HG03520 (cell line): ENCODE measurements at regions not wholly inside any gene's neighbourhood (a gene's known extent, or its start where the extent isn't known, plus 50 kb on each side); places are given as distances from the start of the nearest gene placed in this dataset.
"Not testable (repeated sequence)": the region's sequence is repeated elsewhere in the genome, so short reads cannot be mapped to it uniquely, and the experiment has no call there.

Source experiments
- ATAC-seq: cut with Tn5 transposase; IDR thresholded peaks from one replicate; pipeline ENCODE4 v1.9.1; 2021; ENCODE audit warnings: mild to moderate bottlenecking, moderate library complexity; ENCODE audit not compliant: unreplicated experiment

DNA sequence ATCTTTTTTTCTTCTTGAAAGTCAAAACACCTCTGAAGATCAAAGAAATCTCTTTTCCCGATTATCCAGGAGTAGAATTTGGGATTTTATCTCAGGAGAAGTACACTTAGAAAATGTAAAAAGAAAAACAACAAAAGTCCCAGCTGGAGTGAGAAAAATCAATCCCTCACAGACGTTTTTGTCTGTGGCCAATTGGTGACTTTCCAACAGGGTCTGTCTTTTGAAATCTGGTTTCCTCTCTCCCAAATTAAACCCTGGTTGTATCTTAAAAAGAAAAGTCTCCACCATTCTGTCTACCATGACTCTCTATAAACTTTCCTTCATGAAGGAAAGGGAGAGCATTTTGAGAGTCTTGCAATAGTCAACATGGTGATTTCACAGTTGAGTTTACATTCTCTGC lies 88.1 kb downstream of the DACT1 start:
- ATAC-seq, result no peak

DNA sequence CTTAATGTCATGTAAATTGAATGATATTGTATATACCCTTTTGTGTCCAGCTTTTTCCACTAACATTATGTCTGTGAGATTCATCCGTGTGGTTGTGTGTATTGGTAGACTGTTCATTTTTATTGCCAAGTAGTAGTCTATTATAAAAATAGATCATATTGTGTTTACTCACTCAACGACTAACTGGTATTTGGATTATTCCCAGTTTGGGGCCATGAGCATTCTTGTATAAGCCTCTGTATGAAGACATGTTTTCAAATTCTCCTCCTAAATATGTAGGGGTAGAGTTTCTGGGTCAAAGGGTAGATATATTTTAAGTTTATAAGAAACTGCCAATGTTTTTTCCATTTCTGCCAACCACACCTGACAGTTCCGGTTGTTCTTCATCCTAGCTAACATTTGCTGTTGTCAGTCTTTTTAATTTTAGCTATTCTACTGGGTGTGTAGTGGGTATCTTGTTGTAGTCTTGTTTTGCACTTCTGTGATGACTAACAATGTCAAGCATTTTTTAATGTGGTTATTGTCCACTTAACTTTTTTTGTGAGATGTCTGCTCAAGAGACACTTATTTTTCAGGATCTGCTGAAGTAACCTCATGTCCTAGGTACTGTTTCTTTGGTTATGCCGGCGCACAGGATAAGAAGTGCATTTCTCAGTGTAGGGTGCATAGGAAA lies 93.2 kb downstream of the DACT1 start:
- no peak for ATAC-seq

GRCh38 chr14:58731465-58732293 lies 93.9 kb downstream of the DACT1 start:
- no peak for ATAC-seq

DNA sequence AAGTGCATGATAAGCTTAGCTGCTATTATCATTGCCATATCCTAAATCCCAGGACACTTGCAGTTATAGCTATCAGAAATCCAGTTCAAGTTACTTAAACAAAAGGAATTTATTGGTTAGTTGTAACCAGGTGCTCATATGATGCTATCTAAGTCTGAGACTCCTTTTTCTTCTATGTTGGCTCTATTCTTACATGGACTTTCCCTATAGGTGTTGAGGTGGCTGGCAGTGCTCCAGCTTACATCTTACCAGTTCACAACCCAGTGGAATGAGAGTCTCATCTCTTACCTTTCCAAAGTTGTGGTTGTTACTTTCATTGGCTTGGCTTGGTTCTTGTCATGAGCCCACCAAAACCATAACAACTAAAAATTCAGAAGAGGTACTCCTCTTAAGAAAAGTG lies 94.6 kb downstream of the DACT1 start:
- no peak for ATAC-seq

DNA sequence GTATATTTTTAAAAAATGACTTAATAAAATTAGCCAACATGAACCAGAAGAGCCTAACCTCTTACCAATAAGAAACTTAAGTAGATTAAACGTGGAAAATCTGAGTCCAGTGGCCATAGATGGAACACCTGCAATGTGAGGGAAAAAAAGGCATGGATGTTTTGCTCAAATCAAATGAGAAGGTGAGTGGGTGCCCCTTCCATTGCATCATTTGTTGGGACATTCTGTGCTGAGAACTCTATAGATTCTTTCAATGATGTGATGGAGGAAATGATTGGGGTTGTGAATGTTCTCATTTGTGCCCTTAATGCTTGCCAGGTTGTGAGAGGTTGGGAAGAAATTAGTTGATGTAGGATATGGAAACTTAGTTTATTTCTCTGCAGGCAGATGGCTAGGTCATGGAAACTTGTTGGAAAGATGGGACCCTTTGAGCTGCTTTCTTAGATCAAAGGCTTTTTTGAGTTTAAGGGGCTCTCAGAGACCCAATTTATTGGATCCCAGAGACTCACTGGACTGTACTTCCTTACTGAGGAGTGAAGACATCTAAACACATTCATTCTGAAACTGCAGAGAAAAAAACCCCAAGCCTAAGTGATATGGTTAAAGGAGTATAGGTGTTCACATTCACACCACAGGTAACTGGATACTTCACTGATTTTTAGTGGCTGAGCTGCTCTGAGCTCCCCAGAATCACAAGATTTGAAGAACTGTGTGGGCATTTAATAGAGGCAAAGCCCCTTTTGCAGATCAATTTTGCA lies 95.9 kb downstream of the DACT1 start:
- no peak for ATAC-seq

GRCh38 chr14:58735596-58735995 lies 97.8 kb downstream of the DACT1 start:
- no peak for ATAC-seq

DNA sequence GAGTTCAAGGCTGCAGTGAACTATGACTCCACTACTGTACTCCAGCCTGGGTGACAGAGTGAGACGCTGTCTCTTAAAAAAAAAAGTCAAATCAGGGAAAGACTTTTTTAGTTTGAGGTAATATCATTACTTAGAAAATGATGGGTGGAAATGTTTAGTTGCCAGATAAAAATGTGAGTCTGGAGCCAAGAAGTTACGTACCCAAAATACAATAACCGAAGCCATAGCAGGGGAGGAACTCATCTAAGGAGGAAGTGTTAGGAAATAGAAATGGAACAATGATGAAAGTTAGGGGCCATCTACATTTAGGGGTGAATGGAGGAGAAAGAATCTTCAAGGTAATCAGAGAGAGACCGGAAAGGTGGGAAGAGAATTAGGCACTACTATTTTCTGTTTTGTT lies 98.8 kb downstream of the DACT1 start:
- no peak for ATAC-seq

DNA sequence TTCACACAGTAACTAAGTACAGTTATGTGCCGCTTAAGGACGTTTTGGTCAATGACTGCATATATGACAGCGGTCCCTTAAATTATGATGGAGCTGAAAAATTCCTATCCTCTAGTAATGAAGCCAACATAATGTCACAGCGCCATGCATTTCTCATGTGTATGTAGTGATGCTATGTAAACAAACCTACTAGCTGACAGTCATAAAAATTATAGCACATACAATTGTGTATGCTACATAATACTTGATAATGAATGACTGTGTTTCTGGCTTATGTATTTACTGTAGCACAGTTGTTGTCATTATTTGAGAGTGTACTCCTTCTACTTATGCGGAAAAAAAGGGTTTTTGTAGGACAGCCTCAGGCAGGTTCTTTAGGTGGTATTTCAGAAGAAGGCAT lies 99.7 kb downstream of the DACT1 start:
- ATAC-seq, result no peak

- no peak for ATAC-seq
These were observed 100.6 kb downstream of the DACT1 start for GRCh38 chr14:58738189-58738836.

GRCh38 chr14:58738876-58739275 lies 101.1 kb downstream of the DACT1 start:
- no peak for ATAC-seq

- ATAC-seq, result peak; percentile 86
These were observed 101.9 kb downstream of the DACT1 start for GRCh38 chr14:58739674-58740073.

DNA sequence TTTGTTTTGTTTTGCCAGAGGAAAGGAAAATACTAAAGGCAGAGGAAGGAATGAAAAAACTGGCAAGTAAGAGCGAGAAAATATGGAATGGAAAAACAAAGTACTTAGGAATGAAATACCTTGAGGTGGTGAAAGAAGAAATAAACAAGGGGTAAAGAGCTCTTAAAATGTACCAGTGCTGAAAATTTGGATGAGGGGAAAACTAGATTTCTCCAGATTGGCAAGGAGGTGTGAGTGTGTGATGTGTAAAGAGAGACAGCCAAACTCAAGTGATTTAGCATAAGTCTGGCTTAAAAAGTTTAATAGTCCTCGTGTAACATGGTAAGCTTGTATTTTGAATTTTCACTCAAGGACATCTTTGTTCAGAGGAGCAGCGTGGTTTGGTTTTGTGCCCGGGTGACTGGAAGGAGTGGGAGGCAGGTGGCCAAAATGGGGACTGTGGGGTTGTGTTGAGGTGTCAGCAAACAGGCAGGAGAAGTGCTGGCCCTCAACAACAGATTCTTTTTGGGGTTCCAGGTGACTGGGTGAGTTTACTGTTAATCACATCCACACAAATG lies 102.7 kb downstream of the DACT1 start:
- no peak for ATAC-seq

DNA sequence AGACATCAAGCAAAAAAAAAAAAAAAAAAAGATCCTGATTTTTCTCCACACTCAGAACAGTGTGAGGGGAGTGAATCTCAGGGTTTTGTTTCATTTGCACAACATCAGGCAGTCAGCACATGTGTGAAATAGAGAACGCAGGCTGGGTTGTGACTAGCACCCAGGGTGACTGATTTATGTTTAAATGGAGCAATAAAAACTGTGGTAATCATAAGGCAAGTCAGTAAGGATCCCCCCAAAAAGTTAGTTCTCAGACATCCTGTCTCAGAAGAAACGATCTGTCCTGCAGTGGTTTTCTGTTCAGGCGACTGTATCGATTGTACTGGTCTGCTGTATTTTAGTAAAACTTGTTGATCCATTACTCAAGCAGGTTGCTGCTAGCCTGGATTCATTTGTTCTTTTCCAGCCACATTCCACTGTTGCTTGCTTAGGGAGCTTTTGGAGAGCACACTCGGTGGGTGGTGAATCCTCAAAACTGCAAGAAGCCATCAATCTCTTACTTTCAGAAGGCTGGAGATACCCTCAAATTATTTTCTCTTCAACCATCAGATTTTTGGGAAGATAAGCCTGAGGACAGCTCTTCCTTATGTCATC lies 107.1 kb downstream of the DACT1 start:
- no peak for ATAC-seq

DNA sequence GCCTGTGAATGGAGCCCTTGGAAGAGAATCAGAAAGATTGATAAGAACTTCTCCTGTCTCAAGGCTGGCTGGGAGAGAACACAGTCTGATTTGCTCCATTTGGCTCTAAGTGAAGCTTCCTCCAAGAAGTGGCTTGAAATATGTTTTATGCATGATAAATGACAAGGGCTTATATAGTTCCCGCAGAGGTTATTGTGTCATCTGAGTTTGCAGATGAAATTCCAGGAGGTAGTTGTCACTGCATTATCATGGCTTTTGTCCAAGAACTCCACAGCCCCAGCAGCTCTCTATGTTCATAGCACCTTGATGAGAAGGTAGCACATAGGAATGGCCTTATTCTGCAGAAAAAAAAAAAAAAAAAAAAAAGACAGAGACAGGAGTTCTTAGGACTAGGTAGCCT lies 108.5 kb downstream of the DACT1 start:
- ATAC-seq, result no peak

DNA sequence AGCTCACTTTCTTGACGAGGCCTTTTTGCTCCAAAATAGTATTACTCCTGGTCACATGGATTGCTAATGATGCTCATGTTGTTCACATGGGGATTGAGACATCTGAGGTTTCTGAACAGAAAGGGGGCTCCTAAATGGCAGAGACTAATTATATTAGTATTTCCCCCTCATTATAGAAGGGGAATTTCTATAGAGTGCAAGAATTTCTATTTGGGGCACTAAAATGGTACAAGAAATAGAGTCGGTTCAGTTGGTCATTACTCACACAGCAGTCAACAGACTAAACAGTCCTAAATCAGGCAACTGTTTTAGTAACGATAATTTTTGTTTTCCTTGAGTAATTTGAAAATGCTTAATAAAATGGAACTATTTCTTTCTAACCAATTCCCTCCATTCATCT lies 108.9 kb downstream of the DACT1 start:
- no peak for ATAC-seq

DNA sequence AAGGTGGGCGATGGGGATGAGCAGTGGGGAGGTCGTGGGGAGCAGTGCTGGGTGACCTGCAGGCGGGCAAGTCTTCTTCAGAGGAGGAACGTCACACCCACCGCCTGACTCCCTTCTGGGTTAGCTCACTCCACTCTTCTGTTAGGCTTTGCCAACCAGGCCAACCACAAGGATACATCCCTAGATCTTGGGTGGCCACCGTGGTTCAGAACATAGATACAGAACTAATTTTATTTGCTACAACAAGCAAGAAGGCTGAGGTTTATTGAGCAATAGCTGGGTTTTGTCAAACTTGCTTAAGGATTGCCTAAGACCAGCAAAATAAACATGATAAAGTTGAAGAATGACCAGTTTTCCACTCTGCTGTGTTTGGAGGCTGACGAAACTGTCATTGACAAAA lies 109.4 kb downstream of the DACT1 start:
- no peak for ATAC-seq

DNA sequence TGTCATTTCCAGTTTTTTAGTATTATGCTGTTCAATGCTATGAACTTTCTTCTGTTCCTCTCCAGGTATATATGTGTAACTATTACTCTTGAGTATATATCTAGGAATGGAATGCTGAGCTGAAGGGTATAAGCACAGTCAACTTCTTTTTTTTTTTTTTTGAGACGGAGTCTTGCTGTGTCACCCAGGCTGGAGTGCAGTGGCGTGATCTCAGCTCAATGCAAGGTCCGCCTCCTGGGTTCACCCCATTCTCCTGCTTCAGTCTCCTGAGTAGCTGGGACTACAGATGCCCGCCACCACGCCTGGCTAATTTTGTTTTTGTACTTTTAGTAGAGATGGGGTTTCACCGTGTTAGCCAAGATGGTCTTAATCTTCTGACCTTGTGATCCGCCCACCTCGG lies 110.5 kb downstream of the DACT1 start:
- ATAC-seq, result not testable (repeated sequence)

GRCh38 chr14:58749066-58749669 lies 111.4 kb downstream of the DACT1 start:
- peak; percentile 78 for ATAC-seq

- ATAC-seq, result no peak
These were observed 112.8 kb downstream of the DACT1 start for GRCh38 chr14:58750321-58751269.
